Body of pancreas (tissue), 4 donors: ENCODE measurements at regions not wholly inside any gene's neighbourhood (a gene's known extent, or its start where the extent isn't known, plus 50 kb on each side); places are given as distances from the start of the nearest gene placed in this dataset.

Experiments used
- POLR2A ChIP-seq, 3 donors: fragments of 450-650 bp; IDR thresholded peaks; one replicate each; pipeline ENCODE4 v1.6.1; 2016; ENCODE audit warnings: antibody characterized with exemption in 3 of 3, mild to moderate bottlenecking in 2 of 3
- TF ChIP-seq, protein P1 (sequence below), 7 experiments: fragments of 450-650 bp in 4 of 7; fragments of 200-600 bp in 3 of 7; sonication (generic) in 3 of 7; IDR thresholded peaks; one replicate each; pipeline ENCODE4 v1.5.1; 2016 to 2019; ENCODE audit warnings: antibody characterized with exemption in 7 of 7

DNA sequence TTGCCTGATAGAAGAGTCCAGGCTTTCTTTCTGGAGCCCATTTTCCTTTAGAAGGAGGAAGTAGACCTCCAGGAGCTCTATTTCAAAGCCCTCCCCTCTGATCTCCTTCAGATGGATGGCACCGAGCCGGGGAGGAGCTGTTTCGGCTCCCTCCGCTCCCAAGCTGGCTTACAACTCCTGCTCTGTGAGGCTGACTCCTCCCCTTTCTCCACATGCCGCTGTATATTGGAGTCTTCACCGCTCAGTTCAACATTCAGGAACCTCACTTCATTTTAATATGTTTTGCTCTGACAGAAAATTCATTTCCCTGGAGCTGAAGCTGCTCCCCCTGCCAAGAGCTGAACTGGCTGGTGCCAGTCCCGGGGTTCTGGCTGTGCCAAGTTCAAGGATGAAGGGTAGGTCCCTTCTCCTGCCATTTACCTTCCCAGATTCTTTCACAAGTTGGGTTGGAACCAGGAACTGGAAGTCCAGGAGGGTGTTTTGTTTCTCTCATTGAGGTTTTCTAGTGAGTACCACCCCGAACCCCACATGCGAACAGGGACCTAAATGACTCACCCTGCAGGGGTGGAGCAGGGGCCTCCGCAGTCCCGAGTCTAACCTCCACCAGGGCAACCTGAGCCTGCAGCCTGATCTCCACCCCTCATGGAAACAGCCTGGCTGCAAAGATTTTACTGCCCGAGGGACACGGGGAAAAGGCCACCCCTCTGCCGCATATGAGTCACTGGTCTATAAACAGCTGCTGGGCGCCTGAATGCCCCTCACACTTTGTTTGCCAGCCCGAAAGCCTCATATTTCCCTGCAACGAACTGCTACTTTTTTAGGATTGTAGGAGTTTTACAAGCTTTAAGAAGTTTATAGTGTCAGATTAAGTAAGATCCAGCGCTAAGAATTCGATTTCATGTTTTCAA, 68.6 kb upstream of the FOXA2 start:
- TF ChIP-seq, protein P1, sequence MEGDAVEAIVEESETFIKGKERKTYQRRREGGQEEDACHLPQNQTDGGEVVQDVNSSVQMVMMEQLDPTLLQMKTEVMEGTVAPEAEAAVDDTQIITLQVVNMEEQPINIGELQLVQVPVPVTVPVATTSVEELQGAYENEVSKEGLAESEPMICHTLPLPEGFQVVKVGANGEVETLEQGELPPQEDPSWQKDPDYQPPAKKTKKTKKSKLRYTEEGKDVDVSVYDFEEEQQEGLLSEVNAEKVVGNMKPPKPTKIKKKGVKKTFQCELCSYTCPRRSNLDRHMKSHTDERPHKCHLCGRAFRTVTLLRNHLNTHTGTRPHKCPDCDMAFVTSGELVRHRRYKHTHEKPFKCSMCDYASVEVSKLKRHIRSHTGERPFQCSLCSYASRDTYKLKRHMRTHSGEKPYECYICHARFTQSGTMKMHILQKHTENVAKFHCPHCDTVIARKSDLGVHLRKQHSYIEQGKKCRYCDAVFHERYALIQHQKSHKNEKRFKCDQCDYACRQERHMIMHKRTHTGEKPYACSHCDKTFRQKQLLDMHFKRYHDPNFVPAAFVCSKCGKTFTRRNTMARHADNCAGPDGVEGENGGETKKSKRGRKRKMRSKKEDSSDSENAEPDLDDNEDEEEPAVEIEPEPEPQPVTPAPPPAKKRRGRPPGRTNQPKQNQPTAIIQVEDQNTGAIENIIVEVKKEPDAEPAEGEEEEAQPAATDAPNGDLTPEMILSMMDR (IDR thresholded peaks at IDR 0.05), result no peak
- TF ChIP-seq POLR2A (IDR thresholded peaks at IDR 0.05), result no peak
